GM18873 (cell line): ENCODE measurements at regions not wholly inside any gene's neighbourhood (a gene's known extent, or its start where the extent isn't known, plus 50 kb on each side); places are given as distances from the start of the nearest gene placed in this dataset.

ENCODE experiments used
- ATAC-seq: cut with Tn5 transposase; IDR thresholded peaks from one replicate; pipeline ENCODE4 v1.9.1; 2021; ENCODE audit warnings: mild to moderate bottlenecking, moderate library complexity, moderate number of reproducible peaks; ENCODE audit not compliant: unreplicated experiment, low FRiP score

DNA sequence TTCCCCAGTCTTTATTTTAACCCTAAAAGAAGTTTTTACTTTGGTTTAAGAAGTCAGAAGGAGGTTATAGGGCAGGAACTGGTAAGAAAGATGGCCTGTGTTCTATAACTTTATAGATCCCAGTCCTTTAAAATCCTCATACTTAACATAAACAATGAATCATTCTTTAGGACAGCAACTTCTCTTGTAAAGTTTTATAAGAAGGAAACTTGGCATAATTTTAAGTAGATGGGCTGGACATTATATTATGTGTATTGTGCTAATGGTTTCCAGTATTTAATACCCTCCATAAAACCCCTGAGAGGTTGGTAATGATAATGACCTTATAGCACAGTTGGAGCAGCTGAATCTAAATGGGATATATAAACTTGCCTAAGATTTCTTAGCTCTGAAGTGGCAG is 247.2 kb downstream of the FAM170A start:
- no peak for ATAC-seq

DNA sequence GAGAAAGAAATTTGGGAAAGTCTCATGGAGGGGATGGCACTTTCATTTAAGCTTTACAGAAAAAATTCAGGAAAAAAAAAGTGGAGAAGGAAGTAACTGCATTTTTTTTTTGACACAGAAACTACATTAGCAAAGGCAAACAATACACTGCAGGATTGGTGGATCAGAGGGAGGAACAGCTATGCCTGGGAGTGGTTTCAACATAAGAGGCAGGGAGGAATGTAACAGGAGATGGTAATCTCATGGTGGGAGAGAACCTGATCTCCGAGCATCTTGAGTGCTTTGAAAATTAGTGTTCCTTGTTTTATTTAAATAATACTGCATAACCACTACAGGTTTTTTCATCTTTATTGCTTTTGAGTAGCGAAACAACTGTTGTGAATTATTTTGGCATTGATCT is 249.4 kb downstream of the FAM170A start:
- no peak for ATAC-seq

DNA sequence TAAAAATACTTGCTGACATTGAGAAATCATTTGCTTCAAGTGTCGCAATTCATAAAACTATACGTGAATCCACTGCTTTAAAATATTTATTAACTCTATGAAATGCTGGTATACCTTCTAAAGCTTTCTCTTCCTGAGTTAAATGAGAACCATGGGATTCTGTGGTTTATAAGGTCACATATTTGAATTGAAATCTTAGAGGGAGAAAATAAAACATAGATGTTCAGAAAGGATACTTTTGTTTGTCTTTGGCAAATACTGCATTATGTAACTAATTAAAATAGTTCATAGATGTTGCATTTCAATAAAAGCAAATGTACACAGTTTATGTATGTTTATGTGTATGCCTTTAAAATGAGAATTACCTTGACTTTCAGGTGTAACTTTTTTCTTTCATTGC is 250.1 kb downstream of the FAM170A start:
- ATAC-seq: no peak

DNA sequence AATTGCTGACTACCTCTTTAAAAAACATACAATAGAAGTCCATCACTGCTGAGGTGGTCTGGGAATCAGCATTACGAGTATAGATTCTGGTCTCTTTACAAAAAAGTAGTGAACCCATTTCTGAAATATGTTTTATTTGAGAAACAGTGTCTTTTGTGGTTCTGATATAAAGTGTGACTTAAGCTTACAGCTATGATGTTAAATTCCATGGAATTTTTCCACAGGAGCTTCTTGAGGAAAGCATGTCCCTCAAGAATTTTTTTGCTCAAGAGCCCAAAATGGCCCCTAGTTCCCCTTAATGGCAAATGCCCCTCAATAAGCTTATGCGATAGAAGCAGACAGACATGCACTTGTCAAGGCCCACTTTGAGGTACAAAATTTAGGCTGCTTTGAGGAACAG is 265.7 kb downstream of the FAM170A start:
- no peak for ATAC-seq

DNA sequence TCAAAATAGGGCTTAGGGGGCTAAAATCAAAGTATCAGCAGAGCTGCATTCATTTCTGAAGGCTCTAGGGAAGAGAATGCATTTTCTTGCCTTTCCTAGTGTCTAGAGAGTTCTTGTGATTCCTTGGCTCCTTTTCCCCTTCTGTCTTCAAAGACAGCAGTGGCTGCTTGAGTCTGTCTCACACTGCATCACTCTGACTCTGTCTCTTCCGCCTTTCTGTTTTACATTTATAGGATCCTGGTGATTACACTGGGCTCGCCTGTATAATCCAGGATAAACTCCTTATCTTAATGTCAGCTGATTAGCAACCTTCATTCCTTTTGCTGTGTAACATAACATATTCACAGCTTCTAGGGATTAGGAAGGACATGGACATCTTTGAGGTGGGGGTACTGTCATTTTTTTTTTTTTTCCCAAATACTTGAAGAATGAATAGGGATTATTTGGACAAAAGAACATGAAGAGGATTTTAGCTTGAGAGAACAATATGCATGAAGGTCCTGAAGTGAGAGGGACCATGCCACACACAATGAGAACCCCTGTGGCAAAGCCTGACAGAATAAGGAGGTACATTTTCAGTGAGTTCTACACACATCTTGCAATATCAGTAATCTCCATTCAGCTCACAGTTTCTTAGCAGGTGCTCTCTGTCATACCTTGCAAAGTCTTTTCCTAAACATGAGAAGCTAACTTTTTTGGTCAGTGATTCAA is 267.6 kb downstream of the FAM170A start:
- no peak for ATAC-seq

DNA sequence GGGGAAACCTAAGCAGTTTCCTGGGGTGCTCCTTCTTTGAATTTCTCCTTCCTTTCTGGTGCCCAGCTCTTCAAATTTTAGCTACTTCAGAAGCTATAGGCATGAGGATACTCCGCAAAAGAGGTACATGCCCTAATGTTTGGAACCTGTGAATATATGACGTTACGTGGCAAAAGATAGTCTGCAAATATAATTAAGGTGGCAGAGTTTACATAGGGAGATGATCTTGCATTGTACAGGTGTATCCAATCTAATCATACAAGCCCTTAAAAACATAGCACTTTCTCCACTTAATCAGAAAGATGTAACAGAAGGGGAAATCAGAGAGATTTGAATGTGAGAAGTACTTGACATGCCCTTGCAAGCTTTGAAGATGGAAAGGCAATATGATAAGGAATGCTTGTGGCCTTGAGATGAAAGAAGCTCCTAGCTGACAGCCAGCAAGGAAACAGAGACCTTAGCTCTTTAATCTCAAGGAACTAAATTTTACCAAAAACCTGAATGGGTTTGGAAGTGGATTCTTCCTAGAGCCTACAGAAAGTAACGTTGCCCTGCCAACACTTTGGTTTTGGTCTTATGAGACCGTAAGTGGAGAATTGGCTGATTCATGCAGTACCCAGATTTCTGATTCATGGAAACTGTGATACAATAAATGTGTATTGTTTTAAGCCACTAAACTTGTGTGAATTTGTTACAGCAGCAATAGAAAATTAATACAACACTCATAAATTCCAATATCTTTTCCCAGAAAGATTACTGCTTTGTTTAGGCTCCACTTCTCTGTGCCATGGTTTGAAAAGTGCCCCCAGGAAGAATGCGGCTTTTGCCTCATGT is 268.4 kb downstream of the FAM170A start:
- ATAC-seq: no peak

DNA sequence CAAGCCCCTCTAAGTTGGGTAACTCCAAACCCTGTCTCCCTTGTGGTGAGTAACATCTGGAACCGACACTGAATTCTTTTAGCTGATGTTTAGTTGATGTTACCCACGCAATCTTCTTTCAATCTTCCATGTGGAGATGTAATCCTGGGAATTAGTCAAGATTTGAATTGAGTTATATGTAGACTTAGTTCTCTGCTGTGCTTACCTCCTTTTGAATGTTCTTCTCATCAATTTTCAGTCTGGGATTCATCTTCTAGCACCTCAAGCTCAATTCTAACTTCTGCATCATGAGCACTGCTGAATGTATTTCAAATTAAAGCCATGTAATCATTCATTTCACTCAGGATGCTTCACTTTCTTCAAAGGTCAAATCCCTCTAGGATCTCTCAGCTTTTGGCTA is 270.6 kb downstream of the FAM170A start:
- no peak for ATAC-seq

DNA sequence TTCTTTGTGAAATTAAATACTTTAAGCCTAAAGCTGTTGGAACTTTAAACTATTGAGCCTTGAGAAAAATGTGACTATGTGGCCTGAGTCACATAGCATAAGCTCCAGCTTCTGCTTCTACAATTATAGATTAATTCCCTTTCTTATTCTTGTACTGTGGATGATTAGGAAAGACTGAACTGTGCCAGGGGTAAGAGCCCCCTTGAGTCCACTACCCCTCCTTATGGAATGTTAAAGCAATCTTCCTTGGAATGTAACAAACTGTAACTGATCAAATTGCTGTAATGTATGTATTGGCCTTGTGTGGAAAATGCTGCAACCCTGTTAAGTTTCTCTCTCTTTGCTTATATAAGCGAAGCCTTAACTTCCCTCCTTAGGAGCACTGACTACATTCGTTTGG is 273.2 kb downstream of the FAM170A start:
- no peak for ATAC-seq

DNA sequence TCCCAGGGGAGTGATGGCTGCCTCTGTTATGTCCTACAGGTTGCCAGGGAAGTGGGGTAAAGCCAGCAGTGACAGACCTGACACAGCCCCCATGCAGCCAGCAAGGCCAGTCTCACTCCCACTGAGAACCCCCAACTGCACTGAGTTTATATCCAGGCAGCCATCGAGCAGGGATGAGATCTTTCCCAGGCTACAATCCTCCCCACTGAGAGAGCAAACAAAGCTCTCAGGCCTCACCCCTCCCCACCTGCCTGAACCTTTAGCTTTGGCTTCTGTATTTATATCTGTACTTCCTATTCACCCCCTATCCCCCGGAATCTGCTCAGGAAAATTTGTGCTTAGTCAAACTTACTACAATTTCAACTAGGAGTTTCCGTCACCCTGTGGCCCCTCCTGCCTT is 284.1 kb downstream of the FAM170A start:
- ATAC-seq: no peak

DNA sequence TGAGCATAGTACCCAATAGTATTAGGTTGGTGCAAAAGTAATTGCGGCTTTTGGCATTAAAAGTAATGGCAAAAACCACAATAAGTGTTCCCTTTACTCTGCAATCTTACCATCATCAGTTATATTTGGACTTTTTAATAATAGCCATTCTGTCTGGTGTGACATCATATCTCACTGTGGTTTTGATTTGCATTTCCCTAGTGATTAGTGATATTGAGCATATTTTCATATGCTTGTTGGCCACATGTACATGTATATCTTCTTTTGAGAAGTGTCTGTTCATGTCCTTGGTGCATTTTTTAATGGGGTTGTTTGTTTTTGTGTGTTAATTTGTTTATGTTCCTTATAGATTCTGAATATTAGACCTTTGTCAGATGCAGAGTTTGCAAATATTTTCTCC is 289.9 kb downstream of the FAM170A start:
- ATAC-seq: no peak

DNA sequence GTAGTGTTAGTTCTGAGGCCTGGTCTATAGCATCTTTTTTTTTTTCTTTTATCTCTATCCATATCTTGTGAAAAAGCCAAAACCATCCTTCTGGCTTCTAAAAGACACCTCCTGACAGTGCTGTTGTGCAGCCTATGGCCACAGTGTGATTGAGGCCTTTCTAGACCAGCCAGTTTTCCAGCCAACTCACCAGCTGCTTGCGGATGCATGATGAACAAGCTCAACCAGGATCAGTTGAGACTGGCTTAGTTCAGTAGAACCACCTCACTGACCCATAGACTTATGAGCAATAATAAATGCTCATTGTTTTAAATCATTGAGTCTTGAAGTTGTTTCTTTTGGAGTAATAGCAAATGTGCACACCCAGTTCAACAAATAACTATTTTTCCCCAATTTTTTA is 296.9 kb downstream of the FAM170A start:
- ATAC-seq: no peak

DNA sequence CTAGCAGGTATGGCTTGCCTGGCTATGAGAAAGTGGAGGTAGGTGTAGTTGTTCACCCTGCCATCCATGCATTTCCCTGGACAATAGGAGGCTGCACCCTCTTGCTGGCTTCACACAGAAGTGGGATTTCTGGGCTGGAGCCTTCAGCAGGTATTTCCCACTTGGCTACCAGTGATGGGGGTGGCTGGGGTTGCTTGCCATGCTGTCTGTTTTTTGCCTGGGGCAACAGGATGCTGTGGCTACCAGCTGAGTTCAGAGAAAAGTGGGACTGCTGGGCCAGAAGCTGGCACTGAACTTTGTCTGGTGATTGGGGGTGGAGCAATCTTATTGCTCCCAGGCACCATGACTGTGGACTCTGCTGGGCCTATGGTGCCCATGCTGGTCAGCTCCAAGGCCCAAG is 299.6 kb downstream of the FAM170A start:
- no peak for ATAC-seq

DNA sequence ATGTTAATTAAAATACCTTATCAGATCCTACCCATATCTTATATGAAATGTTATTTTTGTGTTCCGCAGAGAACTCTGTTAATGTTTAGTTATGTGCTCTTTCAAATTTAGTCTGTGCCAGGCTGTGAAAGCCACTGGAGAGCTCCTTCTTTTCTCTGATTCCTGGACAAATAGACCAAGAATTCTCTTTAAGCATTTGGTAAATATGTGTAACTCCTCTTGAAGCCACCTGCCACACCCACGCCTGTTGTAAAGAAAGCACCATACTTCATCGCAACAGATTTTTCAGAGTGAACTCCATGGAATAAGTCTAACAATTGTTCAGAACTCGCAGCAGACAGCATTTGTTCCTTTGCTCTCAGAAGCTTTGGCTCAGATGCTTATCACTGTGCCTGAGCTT is 301.1 kb downstream of the FAM170A start:
- no peak for ATAC-seq

DNA sequence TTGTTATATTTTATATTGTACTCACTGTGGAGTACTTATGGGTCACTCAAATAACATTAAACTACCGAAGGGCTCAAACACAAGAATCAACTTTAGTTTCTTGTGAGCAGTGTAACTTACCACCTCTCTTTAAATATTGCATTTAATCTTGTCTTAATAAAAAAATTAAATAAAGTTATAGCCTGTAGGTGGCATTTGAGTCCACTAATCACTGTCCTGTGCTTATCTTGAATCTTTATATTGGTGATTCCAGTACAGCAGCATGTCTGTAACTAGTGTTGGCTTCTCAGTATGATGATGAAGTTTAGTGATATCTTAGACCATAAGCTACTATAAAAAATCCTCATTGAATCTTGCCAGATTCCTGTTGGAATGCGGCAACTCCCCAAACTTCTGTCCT is 313.8 kb downstream of the FAM170A start:
- no peak for ATAC-seq

DNA sequence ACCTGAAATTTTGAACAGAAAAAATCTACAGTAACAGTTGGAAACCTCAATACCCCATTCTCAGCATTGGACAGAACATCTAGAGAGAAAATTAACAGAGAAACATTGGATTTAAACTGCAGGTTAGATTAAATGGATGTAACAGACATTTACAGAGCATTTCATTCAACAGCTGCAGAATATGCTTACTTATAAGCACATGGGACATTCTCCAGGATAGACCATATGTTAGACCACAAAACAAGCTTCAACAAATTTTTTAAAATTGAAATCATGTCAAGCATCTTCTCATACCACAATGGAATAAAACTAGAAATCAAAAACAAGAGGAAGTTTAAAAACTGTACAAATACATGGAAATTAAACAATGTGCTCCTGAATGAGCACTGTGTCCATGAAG is 316.3 kb downstream of the FAM170A start:
- no peak for ATAC-seq

DNA sequence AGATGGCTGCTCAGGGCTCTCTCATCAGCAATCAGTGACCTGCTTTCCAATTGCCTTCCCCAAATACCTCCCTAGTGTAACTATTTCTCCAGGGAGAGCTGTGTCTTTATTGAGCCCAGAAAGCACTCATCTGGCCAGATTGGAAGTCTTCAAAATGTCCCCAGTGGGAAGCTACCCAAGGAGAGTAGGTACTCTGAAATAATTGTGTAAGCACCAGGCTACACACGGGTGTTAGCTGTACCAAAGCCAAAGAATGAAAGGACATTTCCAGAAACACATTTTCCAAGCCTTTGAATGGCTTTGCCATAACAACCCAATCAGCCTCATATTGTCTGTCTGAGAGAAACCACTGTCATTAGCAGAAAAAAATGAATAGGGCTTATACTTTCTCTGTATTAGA is 318.8 kb downstream of the FAM170A start:
- no peak for ATAC-seq

DNA sequence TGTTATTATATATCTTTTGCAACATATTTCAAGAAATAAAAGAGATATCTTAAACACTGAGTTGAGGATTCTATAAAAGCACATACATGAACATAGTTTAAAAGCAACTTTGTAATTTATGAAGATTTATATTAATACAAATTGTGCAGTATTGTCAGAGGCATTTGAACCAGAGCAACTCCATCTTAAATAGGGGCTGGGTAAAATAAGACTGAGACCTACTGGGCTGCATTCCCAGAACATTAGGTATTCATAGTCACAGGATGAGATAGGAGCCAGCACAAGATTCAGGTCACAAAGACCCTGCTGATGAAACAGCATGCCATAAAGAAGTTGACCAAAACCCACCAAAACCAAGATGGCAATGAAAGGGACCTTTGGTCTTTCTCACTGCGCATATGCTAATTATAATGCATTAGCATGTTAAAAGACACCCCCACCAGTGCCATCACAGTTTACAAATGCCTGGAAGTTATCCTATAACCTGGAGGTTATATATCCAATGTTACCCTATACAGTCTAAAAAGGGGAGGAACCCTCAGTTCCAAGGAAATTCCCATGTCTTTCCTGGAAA is 320.2 kb downstream of the FAM170A start:
- ATAC-seq: no peak

DNA sequence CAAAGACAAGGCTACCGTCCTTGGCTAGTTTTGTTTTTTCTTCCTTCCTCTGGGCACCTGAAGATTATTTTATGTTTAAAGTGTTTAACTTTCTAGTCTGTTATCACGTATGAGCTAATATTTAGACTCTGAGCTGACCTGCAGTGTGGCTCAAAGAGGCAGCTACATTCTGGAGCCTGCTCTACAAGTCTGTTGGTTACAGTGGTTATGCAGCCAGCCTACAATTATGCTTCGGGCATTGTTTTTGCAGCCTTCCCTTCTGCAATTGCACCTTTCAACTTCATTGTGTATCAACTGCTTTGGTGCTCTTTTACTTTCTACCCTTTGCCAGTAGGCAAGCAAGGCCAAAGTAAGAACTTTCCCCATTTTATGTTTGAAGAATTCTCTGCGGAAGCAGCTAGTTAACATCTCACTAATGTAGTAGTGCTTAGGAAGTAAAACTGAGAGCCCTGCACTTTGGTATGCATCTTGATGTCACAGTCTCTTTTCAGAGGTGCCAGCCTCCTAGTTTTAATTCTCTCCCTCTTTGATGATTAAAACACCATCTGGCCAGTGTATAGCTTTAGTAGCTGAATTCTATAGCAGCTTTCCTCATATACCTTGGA is 322.1 kb downstream of the FAM170A start:
- no peak for ATAC-seq

DNA sequence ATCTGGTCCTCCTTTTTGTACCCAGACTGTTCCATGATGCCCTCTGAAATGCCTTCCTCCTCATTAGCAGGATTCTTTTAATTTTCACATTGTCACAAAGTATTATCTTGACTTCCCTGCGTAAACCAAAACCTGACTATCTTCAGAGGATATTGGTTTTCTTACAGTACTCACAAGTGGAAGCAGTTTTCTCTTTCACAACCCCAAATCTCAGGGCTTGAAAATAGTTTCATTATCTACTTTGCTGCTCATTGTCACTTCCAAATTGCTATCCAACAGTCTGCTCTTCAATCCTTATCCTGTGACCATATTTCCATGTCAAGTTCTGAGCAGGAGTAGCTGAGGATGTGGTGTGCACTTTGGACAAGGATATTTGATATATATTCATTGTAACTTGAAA is 324.1 kb downstream of the FAM170A start:
- ATAC-seq: no peak

DNA sequence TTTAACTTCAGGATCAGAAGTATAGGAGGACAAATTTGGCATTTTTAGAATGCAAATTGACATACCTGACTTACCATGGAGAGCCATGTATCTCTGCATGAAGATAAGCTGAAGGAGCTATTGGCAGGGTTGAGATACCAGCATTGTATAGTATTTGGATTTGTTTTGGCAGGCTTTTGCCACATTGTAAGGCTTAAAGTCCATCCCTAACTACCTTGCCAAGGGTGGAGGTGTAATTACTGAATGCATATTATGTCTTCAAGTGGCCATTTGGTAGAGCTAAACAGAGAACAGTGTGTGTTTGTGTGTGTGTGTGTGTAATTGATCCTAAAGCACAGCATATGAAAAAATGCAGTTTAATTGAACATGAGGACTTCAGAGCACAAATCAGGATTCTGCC is 324.7 kb downstream of the FAM170A start:
- no peak for ATAC-seq

DNA sequence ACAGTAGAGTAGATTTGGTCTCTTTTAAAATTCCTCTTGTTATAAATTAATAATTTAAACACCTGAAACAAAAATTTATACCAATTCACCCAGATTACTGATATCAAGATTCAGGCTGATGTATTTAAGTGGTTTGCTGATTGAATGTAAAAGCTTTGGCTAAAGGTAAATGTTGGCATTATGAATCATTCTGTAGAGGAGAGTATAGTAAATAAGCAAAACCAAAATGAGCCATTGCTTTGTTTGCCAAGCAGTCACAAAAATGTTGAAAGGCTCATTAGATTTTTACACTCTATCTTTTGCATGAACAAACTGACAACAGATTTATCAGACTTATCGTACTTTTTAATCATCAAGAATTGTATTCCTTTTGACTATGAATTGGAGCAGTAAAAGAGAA is 332.6 kb downstream of the FAM170A start:
- ATAC-seq: no peak
